Mesodermal cell (in vitro differentiated cells): ENCODE measurements at regions not wholly inside any gene's neighbourhood (a gene's known extent, or its start where the extent isn't known, plus 50 kb on each side); places are given as distances from the start of the nearest gene placed in this dataset.

Experiments used
- H3K27ac ChIP-seq: 2 replicates; pipeline ENCODE4 v1.7.0; 2013; ENCODE audit warnings: mild to moderate bottlenecking, low read depth, low read length, moderate library complexity; ENCODE audit not compliant: severe bottlenecking
- H3K36me3 ChIP-seq: 2 replicates; pipeline ENCODE4 v1.7.1; 2013; ENCODE audit warnings: mild to moderate bottlenecking, low read length, moderate library complexity; ENCODE audit not compliant: control insufficient read depth, insufficient read depth
- H3K4me1 ChIP-seq: one replicate; pipeline ENCODE4 v1.7.1; 2013; ENCODE audit warnings: mild to moderate bottlenecking, low read length; ENCODE audit not compliant: insufficient read depth, control insufficient read depth, poor library complexity, severe bottlenecking
- H3K4me3 ChIP-seq: 2 replicates; pipeline ENCODE4 v1.7.0; 2013; ENCODE audit warnings: low read length, control low read depth, mild to moderate bottlenecking; ENCODE audit not compliant: insufficient read depth, poor library complexity, severe bottlenecking; ENCODE audit errors: extremely low read depth
- H3K9me3 ChIP-seq: 2 replicates; pipeline ENCODE4 v1.7.1; 2013; ENCODE audit warnings: mild to moderate bottlenecking, low read length, moderate library complexity; ENCODE audit not compliant: control insufficient read depth
- WGBS, 2 experiments: methylation state at CpG; one replicate each; pipeline ENCODE4 v1.1.5; 2013; ENCODE audit warnings: missing lambda C conversion rate in 2 of 2; ENCODE audit not compliant: insufficient coverage in 2 of 2; 5-methylcytosine and 5-hydroxymethylcytosine counted together

GRCh38 chr14:97337670-97338069, 540.5 kb downstream of the VRK1 start:
- no peak overlapping the region for H3K4me3 ChIP-seq
- no peak overlapping the region for H3K27ac ChIP-seq
- WGBS, 2 experiments, result 64 to 86% methylated on average over 1 to 2 of the region's 2 CpGs
- H3K36me3 ChIP-seq, result no peaks in the 10 kb centered on the region
- H3K9me3 ChIP-seq, result no peaks in the 10 kb centered on the region
- no peaks in the 10 kb centered on the region for H3K4me1 ChIP-seq

DNA sequence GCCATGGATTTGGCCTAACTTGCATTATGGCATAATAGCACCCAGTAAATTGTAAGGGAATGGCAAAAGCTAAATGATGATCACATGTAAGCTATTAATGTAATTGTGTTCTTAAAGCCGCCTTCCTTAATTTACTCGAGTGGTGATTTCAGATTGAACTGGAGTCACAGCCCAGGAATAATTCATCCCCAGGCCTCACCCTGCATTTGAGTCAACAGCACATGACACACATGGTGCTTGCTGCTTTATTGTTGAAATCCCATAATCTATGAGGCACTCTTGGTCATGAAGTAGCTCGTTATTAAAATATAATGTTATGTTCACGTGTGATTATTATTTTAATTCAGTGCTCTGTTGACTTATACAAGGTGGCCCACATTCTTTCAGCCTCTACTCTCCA, 547.5 kb downstream of the VRK1 start:
- no peak overlapping the region for H3K4me3 ChIP-seq
- H3K27ac ChIP-seq, result no peak overlapping the region
- no peaks in the 10 kb centered on the region for H3K4me1 ChIP-seq
- 92 to 100% methylated on average over 2 of the region's 4 CpGs for WGBS, 2 experiments
- H3K36me3 ChIP-seq, result no peaks in the 10 kb centered on the region
- no peaks in the 10 kb centered on the region for H3K9me3 ChIP-seq

DNA sequence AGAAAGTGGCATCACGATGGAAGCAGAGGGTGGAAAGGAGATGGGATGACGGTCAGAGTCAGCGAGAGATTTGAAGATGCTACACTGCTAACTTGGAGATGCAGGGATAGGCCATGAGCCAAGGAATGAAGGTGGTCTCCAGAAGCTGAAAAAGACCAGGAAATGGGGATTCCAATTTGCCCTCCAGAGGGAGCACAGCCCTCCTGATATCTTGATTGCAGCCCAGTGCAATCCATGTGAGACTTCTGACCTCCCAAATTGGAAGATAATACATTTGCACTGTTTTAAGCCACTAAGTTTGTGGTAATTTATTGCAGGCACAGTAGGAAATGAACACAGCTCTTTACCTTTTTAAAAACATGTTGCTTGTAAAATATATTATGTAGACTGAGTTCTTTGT, 549.5 kb downstream of the VRK1 start:
- H3K36me3 ChIP-seq, result no peaks in the 10 kb centered on the region
- WGBS, 2 experiments, result 96 to 97% methylated on average over 3 of the region's 3 CpGs
- no peaks in the 10 kb centered on the region for H3K4me1 ChIP-seq
- no peaks in the 10 kb centered on the region for H3K9me3 ChIP-seq
- no peak overlapping the region for H3K27ac ChIP-seq
- H3K4me3 ChIP-seq, result no peak overlapping the region

- no peaks in the 10 kb centered on the region for H3K9me3 ChIP-seq
- no peaks in the 10 kb centered on the region for H3K4me1 ChIP-seq
- H3K4me3 ChIP-seq, result no peak overlapping the region
- H3K27ac ChIP-seq, result no peak overlapping the region
- no CpG with 5 or more reads among the region's 3 CpGs for WGBS, 2 experiments
- H3K36me3 ChIP-seq, result no peaks in the 10 kb centered on the region
Observed at GRCh38 chr14:97349463-97349862, 552.3 kb downstream of the VRK1 start.

- H3K27ac ChIP-seq, result no peak overlapping the region
- no peaks in the 10 kb centered on the region for H3K4me1 ChIP-seq
- no peak overlapping the region for H3K4me3 ChIP-seq
- H3K36me3 ChIP-seq, result no peaks in the 10 kb centered on the region
- no peaks in the 10 kb centered on the region for H3K9me3 ChIP-seq
- WGBS, 2 experiments, result 88 to 89% methylated on average over 1 of the region's 3 CpGs
Observed at GRCh38 chr14:97349946-97350345, 552.8 kb downstream of the VRK1 start.

- H3K9me3 ChIP-seq, result no peaks in the 10 kb centered on the region
- H3K4me1 ChIP-seq, result no peaks in the 10 kb centered on the region
- H3K4me3 ChIP-seq, result no peak overlapping the region
- WGBS, 2 experiments, result 100% methylated on average over 1 of the region's 2 CpGs; no CpG with 5 or more reads in 1 of the 2 experiments
- no peak overlapping the region for H3K27ac ChIP-seq
- no peaks in the 10 kb centered on the region for H3K36me3 ChIP-seq
Observed at GRCh38 chr14:97350415-97350814, 553.2 kb downstream of the VRK1 start.

DNA sequence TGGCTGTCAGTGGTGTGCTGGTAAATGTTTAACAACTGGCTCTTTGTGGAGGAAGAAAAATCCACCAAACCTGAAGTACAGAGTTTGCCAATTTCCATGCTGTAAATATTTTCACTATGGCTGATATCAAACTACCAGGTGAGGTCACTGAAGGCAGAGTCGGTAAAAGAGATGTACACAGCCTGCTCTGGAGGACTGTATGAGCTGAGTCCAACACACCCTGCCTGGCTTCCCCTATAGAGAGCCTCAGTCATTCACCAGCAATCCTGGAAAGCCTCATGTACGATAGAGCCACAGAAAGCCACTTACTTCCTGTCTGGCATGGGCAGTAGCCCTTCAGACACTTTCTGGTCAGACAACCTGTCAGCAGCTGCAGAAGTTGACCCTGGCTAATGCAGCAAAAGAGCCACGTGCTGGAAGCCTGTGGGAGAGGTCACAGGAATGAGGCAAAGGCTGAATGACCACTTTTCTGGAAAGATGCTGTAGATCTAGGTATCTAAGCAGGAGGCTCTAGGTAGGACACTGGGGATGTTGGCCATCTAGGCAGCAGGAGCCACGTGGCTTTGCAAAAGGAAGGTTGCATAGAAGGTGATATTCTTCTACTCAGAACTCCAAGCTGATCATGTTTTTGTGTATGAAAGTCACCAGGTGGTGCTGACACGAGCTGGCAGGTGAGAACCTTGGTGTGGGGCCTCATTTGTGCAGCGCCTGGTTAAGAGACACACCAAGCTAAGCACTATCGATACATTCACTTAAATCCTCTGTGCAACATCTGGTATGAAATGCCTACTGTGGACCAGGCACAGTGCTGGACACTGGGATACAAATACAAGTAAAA, 553.9 kb downstream of the VRK1 start:
- H3K27ac ChIP-seq, result no peak overlapping the region
- 75 to 89% methylated on average over 4 of the region's 7 CpGs for WGBS, 2 experiments

GRCh38 chr14:97353102-97353501, 555.9 kb downstream of the VRK1 start:
- no peak overlapping the region for H3K4me3 ChIP-seq
- H3K9me3 ChIP-seq, result no peaks in the 10 kb centered on the region
- no peak overlapping the region for H3K27ac ChIP-seq
- no peaks in the 10 kb centered on the region for H3K36me3 ChIP-seq
- H3K4me1 ChIP-seq, result no peaks in the 10 kb centered on the region
- 81 to 89% methylated on average over 4 to 5 of the region's 5 CpGs for WGBS, 2 experiments

More for the DNA sequence above, 553.9 kb downstream of the VRK1 start:
- no peaks in the 10 kb centered on the region for H3K4me1 ChIP-seq
- no peaks in the 10 kb centered on the region for H3K36me3 ChIP-seq
- H3K4me3 ChIP-seq, result no peak overlapping the region
- H3K9me3 ChIP-seq, result no peaks in the 10 kb centered on the region

GRCh38 chr14:97354119-97354722, 557.0 kb downstream of the VRK1 start:
- Histone ChIP-seq H3K4me1 (no peaks in the 10 kb centered on the region), H3K9me3 (no peaks in the 10 kb centered on the region), H3K27ac (no peak overlapping the region), H3K4me3 (no peak overlapping the region), H3K36me3 (no peaks in the 10 kb centered on the region)
- 29 to 46% methylated on average over 2 of the region's 3 CpGs for WGBS, 2 experiments

DNA sequence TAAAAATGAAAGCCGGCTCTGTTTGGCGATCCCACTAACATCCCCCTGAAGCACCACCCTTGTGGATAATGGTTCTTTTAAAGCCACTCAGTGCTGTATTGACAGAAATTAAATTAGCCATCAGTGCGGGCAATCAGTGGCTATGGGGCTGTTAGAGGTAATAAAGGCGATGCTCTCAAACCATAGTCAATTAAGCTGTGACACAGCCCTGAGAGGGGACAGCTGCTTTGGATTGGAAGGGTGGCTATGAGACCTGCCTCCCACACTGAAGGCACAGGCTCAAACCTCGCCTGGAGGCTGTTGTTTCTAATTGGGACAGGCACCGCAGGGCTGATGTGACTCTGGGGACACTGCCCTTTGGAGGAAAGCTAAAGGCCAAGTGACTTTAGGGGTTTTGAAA, 562.2 kb downstream of the VRK1 start:
- Histone ChIP-seq H3K4me1 (no peaks in the 10 kb centered on the region), H3K36me3 (no peaks in the 10 kb centered on the region), H3K4me3 (no peak overlapping the region), H3K27ac (no peak overlapping the region), H3K9me3 (no peaks in the 10 kb centered on the region)
- 90 to 91% methylated on average over 3 to 5 of the region's 6 CpGs for WGBS, 2 experiments

DNA sequence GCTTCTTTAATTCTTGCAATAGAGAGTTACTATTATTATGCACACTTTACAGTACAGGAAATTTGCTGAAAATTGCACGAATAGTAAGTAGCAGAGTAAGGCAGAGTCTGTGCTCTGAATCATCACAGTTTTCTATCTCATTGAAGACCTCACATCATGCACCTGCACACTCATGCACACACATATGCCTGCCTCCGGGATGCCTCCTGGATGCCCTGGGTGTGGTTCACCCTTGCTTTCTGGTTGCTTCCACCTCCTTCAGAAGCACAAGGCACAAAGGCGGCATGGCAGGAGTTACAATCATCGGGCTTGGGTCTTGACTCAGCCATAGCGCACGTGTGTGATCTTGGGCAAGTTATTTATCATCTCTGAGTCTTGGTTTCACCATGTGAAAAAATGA, 564.0 kb downstream of the VRK1 start:
- WGBS, 2 experiments, result 92 to 95% methylated on average over 5 of the region's 6 CpGs
- Histone ChIP-seq H3K4me1 (no peaks in the 10 kb centered on the region), H3K9me3 (no peaks in the 10 kb centered on the region), H3K27ac (no peak overlapping the region), H3K36me3 (no peaks in the 10 kb centered on the region), H3K4me3 (no peak overlapping the region)
